SKM-1 (cell line): ENCODE measurements at regions not wholly inside any gene's neighbourhood (a gene's known extent, or its start where the extent isn't known, plus 50 kb on each side); places are given as distances from the start of the nearest gene placed in this dataset.
"Not testable (repeated sequence)": the region's sequence is repeated elsewhere in the genome, so short reads cannot be mapped to it uniquely, and the experiment has no call there.

Source experiments
- DNase-seq: peaks from one replicate; lab custom pipeline; 2025; ENCODE audit not compliant: unreplicated experiment; lab: John Stamatoyannopoulos, UW

GRCh38 chr11:29260939-29261705 lies 755.7 kb downstream of the KCNA4 start:
- DNase-seq: no peak

- no peak for DNase-seq
Measured at GRCh38 chr11:29258411-29258810, 758.4 kb downstream of the KCNA4 start.

- DNase-seq: no peak
Measured at GRCh38 chr11:29256580-29256979, 760.2 kb downstream of the KCNA4 start.

GRCh38 chr11:29255401-29255800 lies 761.4 kb downstream of the KCNA4 start:
- no peak for DNase-seq

DNA sequence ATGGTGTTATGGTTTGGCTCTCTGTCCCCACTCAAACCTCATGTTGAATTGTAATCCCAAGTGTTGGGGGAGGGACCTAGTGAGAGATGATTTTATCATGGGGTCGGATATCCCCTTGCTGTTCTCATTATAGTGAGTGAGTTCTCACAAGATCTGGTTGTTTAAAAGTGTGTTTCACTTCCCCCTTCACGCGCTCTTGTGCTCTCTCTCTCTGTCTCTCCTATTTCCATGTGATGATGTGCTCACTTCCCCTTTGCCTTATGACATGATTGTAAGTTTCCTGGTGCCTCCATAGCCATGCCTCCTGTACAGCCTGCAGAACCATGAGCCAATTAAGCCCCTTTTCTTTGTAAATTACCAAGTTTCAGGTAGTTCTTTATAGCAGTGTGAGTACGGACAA lies 765.1 kb downstream of the KCNA4 start:
- DNase-seq: peak; percentile 2

- DNase-seq: no peak
Measured at GRCh38 chr11:29249713-29250112, 767.1 kb downstream of the KCNA4 start.

- DNase-seq: no peak
Measured at GRCh38 chr11:29244355-29244754, 772.5 kb downstream of the KCNA4 start.

GRCh38 chr11:29243616-29244015 lies 773.2 kb downstream of the KCNA4 start:
- DNase-seq: no peak

DNA sequence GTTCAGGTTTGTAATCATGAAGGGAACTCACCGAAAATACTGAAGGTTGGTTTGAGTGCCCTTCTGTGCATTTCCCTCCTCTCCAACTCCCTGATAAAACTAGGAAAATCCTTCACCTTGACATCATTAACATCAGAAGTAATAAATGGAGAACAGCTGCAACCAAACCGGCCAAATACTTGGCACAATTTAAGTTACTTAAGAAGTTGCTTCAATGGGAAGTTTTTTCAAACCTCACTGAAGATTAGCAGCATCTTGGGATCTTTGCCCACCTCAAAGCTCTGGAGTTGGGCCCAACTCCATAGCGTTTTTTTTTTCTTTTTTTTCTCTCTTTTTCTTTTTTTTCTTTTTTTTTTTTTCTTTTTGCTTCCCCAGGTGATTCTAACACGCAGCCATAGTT lies 784.8 kb downstream of the KCNA4 start:
- no peak for DNase-seq

- DNase-seq: no peak
Measured at GRCh38 chr11:29231586-29231985, 785.2 kb downstream of the KCNA4 start.

DNA sequence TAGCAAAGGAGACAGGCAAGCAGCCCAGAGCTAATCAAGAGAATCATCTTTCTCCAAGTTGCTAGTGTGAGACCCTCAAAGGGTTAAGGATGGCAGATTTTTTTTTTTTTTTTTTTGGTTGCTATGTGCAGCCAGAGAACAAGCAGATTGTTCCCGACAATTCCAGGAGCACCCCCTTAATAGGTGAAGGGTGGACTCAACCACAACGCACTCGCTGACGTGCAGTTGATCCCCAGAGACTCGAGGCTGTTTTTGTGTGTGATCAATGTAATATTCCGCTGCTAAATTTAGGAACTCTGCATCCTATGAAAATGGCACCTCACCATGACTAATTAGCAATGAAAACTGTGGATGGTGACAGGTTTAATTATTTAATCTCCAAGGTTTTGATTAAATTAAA lies 789.0 kb downstream of the KCNA4 start:
- no peak for DNase-seq

DNA sequence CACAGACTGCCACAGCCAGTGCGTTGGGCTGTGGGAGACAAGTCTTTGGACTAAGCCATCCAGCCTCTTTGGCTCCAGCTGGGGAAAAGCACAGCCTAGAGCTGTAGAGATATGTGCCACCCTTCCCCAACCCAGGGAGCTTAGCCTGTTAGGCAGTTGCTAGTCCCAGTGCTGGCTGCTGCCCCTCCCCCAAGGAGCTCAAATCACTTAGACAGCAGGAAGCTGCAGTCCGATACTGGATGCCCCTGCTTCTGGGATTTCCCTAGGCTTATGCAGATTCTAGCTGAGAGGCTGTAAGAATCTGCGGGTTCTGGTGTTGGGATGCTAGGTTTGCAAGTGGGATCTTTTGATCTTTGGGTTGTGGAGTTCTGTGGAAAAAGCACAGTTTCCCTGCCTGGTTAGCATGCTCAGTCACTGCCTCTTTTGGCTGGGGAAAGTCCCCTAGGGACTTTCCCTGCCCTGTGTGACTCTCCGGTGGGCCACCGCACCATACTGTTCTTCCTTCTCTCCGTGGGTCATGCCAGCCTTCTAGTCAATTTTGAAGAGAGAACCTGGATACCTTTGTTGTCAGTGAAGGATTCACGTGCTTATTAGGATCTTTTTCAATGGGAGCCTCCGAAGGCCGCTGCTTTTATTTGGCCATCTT lies 792.0 kb downstream of the KCNA4 start:
- DNase-seq: no peak

DNA sequence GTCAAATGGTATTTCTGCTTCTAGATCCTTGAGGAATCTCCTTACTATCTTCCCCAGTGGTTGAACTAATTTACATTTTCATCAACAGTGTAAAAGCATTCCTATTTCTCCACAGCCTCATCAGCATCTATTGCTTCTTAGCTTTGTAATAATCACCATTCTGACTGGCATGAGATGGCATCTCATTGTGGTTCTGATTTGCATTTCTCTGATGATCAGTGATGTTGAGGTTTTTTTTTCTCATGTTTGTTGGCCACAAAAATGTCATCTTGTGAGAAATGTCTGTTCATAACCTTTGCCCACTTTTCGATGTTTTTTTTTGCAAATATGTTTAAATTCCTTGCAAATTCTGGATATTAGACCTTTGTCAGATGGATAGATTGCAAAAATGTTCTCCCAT lies 797.3 kb downstream of the KCNA4 start:
- not testable (repeated sequence) for DNase-seq

GRCh38 chr11:29217901-29218300 lies 798.9 kb downstream of the KCNA4 start:
- no peak for DNase-seq

- DNase-seq: no peak
Measured at GRCh38 chr11:29214833-29215232, 802.0 kb downstream of the KCNA4 start.

- DNase-seq: no peak
Measured at GRCh38 chr11:29211202-29211601, 805.6 kb downstream of the KCNA4 start.

DNA sequence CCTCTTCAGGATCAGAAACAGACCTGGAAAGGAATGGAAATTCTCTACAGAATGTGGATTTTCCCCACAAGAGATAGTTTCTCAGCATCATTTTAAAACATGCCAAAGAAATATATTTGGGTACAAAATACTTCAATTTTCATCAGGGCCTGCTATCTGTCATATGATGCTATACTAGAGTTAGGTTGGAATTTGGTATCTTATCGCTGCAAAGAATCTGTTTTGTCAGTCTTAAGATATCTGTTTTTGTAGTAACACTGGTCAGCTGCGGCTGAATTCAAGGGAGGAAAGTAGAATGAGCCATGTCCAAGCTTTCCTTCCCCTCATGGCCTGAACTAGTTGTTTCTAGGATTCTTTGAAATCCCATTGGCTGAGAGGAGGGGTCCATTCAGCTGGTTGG lies 806.4 kb downstream of the KCNA4 start:
- no peak for DNase-seq

DNA sequence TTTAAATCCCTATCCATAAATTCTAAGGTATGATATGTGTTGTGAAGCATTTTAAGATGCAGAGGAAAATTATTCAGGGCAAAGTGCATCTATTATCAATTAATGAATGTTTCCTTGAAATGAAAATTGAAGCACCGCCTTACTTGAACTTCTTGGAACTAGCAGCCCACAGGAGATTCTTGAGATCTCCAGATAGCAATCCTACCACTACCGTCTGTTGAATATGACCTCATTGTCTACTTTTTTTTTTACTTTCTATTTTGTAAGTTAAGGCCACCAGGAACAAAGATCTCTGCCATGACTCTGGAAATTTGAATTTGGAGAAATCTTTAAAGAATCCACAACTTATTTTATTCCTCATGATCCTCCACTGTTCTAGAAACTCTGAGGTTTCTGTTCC lies 808.7 kb downstream of the KCNA4 start:
- DNase-seq: no peak

GRCh38 chr11:29200791-29201562 lies 815.9 kb downstream of the KCNA4 start:
- no peak for DNase-seq

DNA sequence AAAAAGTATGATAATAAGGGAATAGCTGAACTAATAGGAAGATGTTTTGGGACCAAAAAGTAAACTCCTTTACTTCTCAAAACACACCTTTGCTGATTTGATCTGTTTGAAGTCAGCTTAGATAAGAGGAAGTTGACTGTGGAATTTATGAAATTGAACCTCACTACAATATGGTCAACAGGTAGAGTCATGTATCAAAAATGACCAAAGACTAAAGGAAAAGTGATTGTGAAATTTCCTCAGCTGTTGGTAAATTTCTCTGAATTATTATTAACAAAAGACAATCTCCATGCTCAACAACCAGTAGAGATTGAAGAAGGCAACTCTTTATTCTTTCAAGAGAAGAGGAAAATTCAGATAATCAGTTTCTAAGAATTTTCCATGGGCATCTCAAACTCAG lies 826.5 kb downstream of the KCNA4 start:
- no peak for DNase-seq

GRCh38 chr11:29187215-29187614 lies 829.6 kb downstream of the KCNA4 start:
- no peak for DNase-seq
